ELF-1 (cell line): ENCODE measurements at regions not wholly inside any gene's neighbourhood (a gene's known extent, or its start where the extent isn't known, plus 50 kb on each side); places are given as distances from the start of the nearest gene placed in this dataset.

Source experiments
- DNase-seq: peaks from one replicate; pipeline ENCODE4 v3.0.0-alpha.2; 2016; ENCODE audit warnings: low read depth, low spot score

- DNase-seq, result no peak
Observed at GRCh38 chr11:70761094-70761907, 363.0 kb downstream of the CTTN start.

- no peak for DNase-seq
Observed at GRCh38 chr11:70761908-70762337, 363.6 kb downstream of the CTTN start.

GRCh38 chr11:70762810-70763209 is 364.5 kb downstream of the CTTN start:
- no peak for DNase-seq

GRCh38 chr11:70763606-70764005 is 365.3 kb downstream of the CTTN start:
- no peak for DNase-seq

- DNase-seq, result no peak
Observed at GRCh38 chr11:70764356-70764905, 366.1 kb downstream of the CTTN start.

- no peak for DNase-seq
Observed at GRCh38 chr11:70766901-70767300, 368.6 kb downstream of the CTTN start.

- no peak for DNase-seq
Observed at GRCh38 chr11:70768346-70769095, 370.2 kb downstream of the CTTN start.

GRCh38 chr11:70769106-70769505 is 370.8 kb downstream of the CTTN start:
- DNase-seq, result no peak

- DNase-seq, result no peak
Observed at GRCh38 chr11:70769521-70769920, 371.2 kb downstream of the CTTN start.

GRCh38 chr11:70771099-70771885 is 373.0 kb downstream of the CTTN start:
- DNase-seq, result no peak

- peak; percentile 38 for DNase-seq
Observed at GRCh38 chr11:70772950-70773349, 374.6 kb downstream of the CTTN start.

GRCh38 chr11:70775386-70776075 is 377.2 kb downstream of the CTTN start:
- DNase-seq, result no peak

GRCh38 chr11:70776914-70777532 is 378.7 kb downstream of the CTTN start:
- no peak for DNase-seq

GRCh38 chr11:70778883-70779282 is 380.6 kb downstream of the CTTN start:
- DNase-seq, result no peak

GRCh38 chr11:70779433-70780245 is 381.3 kb downstream of the CTTN start:
- DNase-seq, result no peak

- no peak for DNase-seq
Observed at GRCh38 chr11:70780246-70780535, 381.9 kb downstream of the CTTN start.

GRCh38 chr11:70782401-70782913 is 384.1 kb downstream of the CTTN start:
- DNase-seq, result no peak

GRCh38 chr11:70783356-70783755 is 385.0 kb downstream of the CTTN start:
- DNase-seq, result no peak

- DNase-seq, result no peak
Observed at GRCh38 chr11:70783821-70784220, 385.5 kb downstream of the CTTN start.

- no peak for DNase-seq
Observed at GRCh38 chr11:70785372-70785771, 387.0 kb downstream of the CTTN start.
